Retinal pigment epithelial cell (primary cell): ENCODE measurements at regions not wholly inside any gene's neighbourhood (a gene's known extent, or its start where the extent isn't known, plus 50 kb on each side); places are given as distances from the start of the nearest gene placed in this dataset.

ENCODE experiments used
- DNase-seq: peaks from one replicate; pipeline ENCODE4 v3.0.0-alpha.2; 2010; ENCODE audit warnings: low read depth
- H3K4me3 ChIP-seq: 2 replicates; pipeline ENCODE4 v1.5.1; 2011; ENCODE audit warnings: mild to moderate bottlenecking, low read length, control low read depth, moderate library complexity
- TF ChIP-seq, protein P1 (sequence below): conservative IDR thresholded peaks from 2 replicates; pipeline ENCODE4 v1.5.1; 2011; ENCODE audit warnings: low read depth, low read length, control low read depth, inconsistent platforms

DNA sequence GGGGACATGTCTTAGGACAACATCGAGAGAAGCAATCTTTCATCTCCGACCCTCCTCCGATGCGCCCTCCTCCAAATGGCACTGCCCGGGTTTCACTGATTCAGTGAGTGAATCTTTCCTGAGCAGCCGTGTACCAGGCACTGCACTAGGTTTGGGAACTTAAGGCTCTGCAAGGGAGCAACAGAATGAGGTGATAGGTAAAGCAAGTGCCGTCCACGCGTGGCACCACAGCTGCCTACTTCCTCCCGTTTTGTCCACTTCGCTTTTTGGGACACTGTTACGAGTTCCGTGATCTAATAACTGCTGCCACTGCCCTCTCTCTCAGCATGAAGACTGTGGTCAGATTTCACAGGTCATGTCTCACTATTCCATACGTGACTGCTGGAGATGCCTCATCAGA, 131.0 kb downstream of the TEX29 start:
- DNase-seq, result no peak
- TF ChIP-seq, protein P1, sequence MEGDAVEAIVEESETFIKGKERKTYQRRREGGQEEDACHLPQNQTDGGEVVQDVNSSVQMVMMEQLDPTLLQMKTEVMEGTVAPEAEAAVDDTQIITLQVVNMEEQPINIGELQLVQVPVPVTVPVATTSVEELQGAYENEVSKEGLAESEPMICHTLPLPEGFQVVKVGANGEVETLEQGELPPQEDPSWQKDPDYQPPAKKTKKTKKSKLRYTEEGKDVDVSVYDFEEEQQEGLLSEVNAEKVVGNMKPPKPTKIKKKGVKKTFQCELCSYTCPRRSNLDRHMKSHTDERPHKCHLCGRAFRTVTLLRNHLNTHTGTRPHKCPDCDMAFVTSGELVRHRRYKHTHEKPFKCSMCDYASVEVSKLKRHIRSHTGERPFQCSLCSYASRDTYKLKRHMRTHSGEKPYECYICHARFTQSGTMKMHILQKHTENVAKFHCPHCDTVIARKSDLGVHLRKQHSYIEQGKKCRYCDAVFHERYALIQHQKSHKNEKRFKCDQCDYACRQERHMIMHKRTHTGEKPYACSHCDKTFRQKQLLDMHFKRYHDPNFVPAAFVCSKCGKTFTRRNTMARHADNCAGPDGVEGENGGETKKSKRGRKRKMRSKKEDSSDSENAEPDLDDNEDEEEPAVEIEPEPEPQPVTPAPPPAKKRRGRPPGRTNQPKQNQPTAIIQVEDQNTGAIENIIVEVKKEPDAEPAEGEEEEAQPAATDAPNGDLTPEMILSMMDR, result no peak
- H3K4me3 ChIP-seq, result no peak overlapping the region

DNA sequence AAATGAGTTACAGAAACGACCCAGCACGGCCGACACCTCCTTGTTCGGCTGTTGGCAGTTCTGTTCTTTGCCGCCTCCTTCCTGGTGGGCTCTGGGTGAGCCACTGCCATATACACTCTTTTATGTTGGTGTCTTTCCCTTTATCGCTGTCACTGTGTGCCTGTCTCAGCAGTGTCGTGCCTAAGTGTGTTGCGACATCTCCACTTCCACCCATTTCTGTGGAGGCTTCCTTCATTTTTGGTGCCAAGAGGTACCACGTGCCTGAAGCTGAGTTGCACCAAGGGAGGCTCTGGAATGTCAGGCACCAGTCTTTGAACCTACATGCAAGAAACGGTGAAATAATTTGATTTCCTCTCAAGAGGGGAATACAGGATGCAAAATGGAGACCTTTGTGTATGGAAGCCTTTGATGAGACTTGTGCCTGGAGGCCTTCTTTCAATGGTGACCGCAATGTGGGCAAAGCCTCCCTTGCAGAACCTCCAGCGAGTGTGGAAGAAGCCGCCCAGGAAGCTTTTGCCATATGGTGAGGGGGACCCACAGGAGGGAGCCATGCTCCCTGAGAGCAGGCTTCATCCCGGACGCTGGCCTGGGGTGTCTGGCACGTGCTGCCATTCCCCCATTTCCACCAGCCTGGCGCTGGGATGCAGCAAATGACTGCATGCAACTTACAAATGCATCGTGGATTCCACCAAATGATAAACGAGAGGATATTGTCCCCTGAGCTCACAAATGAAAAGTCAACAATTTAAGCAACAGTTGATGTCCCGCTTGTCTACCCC, 136.2 kb downstream of the TEX29 start:
- no peak for DNase-seq
- TF ChIP-seq, protein P1, result no peak
- no peak overlapping the region for H3K4me3 ChIP-seq

DNA sequence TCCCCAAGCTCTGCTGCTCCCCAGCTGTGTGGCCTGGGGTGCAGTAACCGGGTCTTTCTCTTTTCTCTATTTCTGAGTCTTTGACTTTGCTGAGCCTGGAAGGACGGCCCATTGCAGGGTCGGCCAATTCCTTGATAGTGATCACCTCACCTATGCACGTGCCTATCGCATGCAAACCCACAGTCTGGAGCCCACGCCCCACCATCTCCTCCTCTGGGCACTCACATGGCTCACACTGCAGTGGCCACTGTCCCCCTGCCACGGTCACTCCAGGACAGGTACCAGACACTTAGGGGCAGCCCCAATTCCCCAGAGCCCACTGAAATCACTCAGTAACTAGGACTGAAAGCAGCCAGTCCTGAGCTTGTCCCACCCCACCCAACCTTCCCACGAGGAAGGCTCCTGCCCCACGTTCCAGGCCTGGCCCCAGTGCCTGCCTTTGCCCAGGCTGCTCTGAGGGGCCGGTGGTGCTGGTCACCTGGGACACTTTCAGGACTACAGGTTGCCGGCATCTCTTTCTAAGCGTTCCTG, 137.6 kb downstream of the TEX29 start:
- H3K4me3 ChIP-seq, result no peak overlapping the region
- no peak for DNase-seq
- TF ChIP-seq, protein P1, result no peak

DNA sequence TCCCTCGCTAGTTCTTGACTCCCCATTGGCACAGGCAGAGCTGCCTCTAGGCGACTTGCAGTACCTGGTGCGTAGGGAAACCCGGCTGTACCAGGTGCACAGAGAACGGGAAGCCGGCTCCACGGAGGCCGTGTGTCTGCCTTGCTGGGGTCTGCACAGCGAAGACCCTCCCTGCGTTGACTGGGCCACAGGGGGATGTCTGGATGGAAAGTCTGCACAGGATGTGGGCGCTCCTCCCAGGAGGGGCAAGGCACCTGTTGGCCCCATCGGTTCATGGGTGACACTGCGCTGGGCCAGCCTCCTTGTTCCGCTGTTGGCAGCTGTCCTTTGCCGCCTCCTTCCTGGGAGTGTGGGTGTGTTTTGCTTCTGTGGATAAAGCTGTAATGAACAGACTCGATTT, 138.3 kb downstream of the TEX29 start:
- H3K4me3 ChIP-seq, result no peak overlapping the region
- TF ChIP-seq, protein P1, result no peak
- no peak for DNase-seq

DNA sequence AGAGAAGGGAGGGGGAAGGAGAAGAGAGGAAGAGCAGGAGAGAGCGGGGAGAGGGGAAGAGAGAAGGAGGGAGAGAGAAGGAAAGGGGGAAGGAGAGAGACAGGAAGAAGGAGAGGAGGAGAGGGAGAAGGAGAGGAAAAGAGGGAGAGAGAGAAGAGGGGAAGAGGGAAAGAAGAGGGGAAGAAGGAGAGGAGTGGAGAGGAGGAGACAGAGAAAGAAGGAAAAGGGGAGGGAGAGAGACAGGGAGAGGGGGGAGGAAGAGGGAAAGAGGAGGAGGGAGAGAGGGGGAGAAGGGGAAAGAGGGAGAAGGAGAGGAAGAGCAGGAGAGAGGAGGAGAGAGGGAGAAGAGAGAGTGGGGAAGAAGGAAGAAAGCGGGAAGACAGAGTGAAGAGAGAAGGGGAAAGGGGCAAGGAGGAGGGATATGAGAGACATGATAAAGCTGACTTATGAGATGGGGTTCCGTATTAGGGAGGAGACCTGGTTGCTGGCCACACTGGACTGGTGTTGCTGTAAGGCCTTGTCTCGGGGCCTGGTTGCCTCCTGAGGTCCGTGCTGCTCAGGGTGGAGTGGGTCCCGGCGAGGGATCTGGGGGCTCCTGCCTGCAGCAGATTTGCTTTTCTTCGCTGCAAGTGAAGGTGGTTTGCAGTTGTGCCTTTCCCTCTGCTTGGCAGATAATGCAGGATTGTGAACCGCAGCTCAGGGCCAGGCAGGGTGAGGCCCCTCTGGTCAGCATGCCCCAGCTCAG, 139.5 kb downstream of the TEX29 start:
- H3K4me3 ChIP-seq, result no peak overlapping the region
- TF ChIP-seq, protein P1, result no peak
- no peak for DNase-seq

DNA sequence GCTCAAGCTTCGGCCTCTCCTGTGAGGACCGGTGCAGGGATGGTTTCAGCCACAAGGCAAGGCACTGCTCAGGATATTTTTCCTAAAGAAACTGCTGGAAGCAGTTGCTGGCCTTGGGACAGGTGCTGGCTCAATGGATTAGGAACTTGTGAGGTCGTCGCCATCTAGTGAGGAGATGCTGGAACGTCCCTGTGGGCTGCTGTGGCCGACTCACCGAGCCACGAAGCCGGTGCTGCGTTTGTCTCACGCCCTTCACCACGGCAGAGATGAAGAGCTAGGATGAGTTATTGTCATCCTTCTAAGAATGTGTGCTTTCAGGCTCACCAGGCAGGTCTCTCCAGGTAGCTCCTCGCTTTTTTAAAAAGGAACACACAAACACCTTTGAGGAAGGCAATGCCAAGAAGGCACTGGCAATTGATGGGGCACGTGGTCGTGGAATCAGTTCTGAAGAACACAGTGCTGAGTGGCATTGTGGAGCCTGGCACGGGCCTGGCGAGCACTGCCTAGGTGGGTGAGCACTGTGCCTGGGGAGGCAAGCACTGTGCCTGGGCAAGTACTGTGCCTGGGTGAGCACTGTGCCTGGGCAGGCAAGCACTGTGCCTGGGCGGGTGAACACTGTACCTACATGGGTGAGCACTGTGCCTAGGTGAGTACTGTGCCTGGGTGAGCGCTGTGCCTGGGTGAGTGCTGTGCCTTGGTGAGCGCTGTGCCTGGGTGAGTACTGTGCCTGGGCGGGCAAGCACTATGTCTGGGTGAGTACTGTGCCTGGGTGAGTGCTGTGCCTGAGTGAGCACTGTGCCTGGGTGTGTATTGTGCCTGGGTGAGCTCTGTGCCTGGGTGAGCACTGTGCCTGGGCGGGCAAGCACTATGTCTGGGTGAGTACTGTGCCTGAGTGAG, 140.4 kb downstream of the TEX29 start:
- no peak for DNase-seq

More for the DNA sequence above, 140.4 kb downstream of the TEX29 start:
- TF ChIP-seq, protein P1, result no peak
- no peak overlapping the region for H3K4me3 ChIP-seq
